ENCODE measurements at regions not wholly inside any gene's neighbourhood (a gene's known extent, or its start where the extent isn't known, plus 50 kb on each side); places are given as distances from the start of the nearest gene placed in this dataset.

GRCh38 chr1:38285807-38286530 lies 239.4 kb upstream of the POU3F1 start:
- H3K4me1 ChIP-seq (ENCODE audit: control insufficient read depth in 2 of 2, insufficient read depth in 2 of 2, low read length in 2 of 2) = no peaks in the 10 kb centered on the region
- DNase-seq = no peak
- no peak overlapping the region for H3K27ac ChIP-seq (ENCODE audit: low read depth, low read length)
- ChIA-PET CTCF (no interaction called here), POLR2A (no interaction called here)
- Mint-ChIP-seq H3K4me3 (no peak overlapping the region), H3K4me1 (no peaks in the 10 kb centered on the region), H3K36me3 (no peaks in the 10 kb centered on the region), H3K9me3 (peaks cover 0 to 2% (median 0%) of the 10 kb centered on the region in 11 donors), H3K27ac (no peak overlapping the region), H3K27me3 (peaks cover 17 to 42% (median 27%) of the 10 kb centered on the region in 5 donors)
- H3K36me3 ChIP-seq (ENCODE audit: control insufficient read depth in 2 of 3, insufficient read depth in 3 of 3, low read length in 3 of 3) = no peaks in the 10 kb centered on the region
- no peak overlapping the region for H3K4me3 ChIP-seq (ENCODE audit: low read length)
- no peak for ATAC-seq
- H3K27me3 ChIP-seq (ENCODE audit: control insufficient read depth in 2 of 2, insufficient read depth in 2 of 2, low read length in 2 of 2) = no peaks in the 10 kb centered on the region
- no peaks in the 10 kb centered on the region for H3K9me3 ChIP-seq (ENCODE audit: control insufficient read depth in 2 of 3, low read length in 3 of 3)
- intact Hi-C loops (cut with micrococcal nuclease) = no loop called here

DNA sequence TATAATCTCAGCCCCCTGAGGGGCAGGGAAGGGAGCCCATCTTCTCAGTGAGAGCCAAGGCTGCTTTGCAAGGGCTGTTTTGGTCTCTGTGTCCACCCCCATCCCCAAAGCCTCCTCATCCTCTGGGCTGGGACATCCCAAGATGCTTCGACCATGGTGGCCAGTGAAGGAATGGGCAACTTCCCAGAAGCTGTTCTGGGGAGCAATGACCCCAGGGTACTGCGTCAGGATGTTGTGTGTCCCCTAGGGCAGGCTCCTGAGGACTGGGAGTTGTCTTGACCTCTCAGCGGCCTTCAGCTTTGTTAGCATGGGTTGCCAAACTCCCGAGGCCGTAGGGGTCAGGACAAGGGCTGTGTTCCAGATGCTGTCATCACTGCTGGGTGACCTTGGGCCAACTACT lies 238.4 kb upstream of the POU3F1 start:
- ChIA-PET POLR2A (no interaction called here), CTCF (no interaction called here)
- H3K9me3 Mint-ChIP-seq = peaks cover 0 to 8% (median 2%) of the 10 kb centered on the region in 11 donors
- H3K4me1 Mint-ChIP-seq = no peaks in the 10 kb centered on the region
- Histone ChIP-seq H3K4me1 (ENCODE audit: control insufficient read depth in 2 of 2, insufficient read depth in 2 of 2, low read length in 2 of 2) (no peaks in the 10 kb centered on the region), H3K36me3 (ENCODE audit: control insufficient read depth in 2 of 3, insufficient read depth in 3 of 3, low read length in 3 of 3) (no peaks in the 10 kb centered on the region), H3K9me3 (ENCODE audit: control insufficient read depth in 2 of 3, low read length in 3 of 3) (no peaks in the 10 kb centered on the region), H3K4me3 (ENCODE audit: low read length) (no peak overlapping the region), H3K27ac (ENCODE audit: low read depth, low read length) (no peak overlapping the region), H3K27me3 (ENCODE audit: control insufficient read depth in 2 of 2, insufficient read depth in 2 of 2, low read length in 2 of 2) (no peaks in the 10 kb centered on the region)
- no peaks in the 10 kb centered on the region for H3K36me3 Mint-ChIP-seq
- no peak overlapping the region for H3K4me3 Mint-ChIP-seq
- ATAC-seq (no peak), DNase-seq (peak in 1 of 9 donors; percentile 6)
- intact Hi-C loops (cut with micrococcal nuclease) = no loop called here
- H3K27me3 Mint-ChIP-seq = peaks cover 10 to 51% (median 26%) of the 10 kb centered on the region in 5 donors
- H3K27ac Mint-ChIP-seq = no peak overlapping the region

DNA sequence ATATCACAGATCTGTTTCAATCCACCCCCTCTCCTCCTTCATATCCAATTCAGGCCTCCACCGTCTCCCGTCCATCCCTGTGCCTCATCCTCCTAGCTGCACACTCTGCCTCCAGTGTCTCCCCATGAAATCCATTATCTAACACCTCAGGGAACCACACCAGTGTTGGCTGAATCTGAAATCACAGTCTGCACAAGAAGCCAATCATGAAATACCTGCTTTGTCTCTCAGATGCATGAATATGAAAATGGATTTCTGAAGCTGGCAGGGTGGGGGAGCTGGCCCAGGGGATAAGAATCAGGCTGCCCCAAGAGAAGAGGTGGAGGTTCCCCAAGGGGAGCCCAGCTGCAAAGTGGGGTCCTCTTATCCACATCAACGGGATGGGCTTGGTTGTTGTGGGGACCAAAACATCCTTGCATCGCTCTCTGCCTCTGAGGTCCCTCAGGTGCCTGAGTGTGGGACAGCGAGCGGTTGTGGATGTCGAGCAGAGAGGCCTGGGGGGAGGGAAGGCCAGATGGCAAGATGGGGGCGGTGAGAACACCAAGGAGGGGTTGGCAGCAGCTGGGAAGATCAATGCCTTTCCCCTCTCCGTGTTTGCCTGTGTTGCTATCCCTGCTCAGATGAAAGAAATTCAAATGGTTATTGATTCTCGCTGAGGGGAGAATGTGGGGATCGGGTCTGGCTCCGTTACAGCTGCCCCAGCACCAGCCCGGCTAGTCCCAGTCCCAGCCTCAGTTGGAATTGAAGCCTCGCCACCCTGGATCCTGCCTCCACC lies 237.3 kb upstream of the POU3F1 start:
- no peak for ATAC-seq
- intact Hi-C loops (cut with micrococcal nuclease) = no loop called here
- H3K27ac Mint-ChIP-seq = no peak overlapping the region

GRCh38 chr1:38279148-38279547 lies 232.6 kb upstream of the POU3F1 start:
- H3K9me3 ChIP-seq (ENCODE audit: control insufficient read depth in 2 of 3, low read length in 3 of 3) = peaks cover 0 to 8% (median 0%) of the 10 kb centered on the region in 3 experiments
- H3K27me3 ChIP-seq (ENCODE audit: control insufficient read depth in 2 of 2, insufficient read depth in 2 of 2, low read length in 2 of 2) = no peaks in the 10 kb centered on the region
- no peak for ATAC-seq
- H3K27ac ChIP-seq (ENCODE audit: low read depth, low read length) = no peak overlapping the region
- POLR2A ChIA-PET = no interaction called here
- H3K4me1 ChIP-seq (ENCODE audit: control insufficient read depth in 2 of 2, insufficient read depth in 2 of 2, low read length in 2 of 2) = no peaks in the 10 kb centered on the region
- H3K36me3 ChIP-seq (ENCODE audit: control insufficient read depth in 2 of 3, insufficient read depth in 3 of 3, low read length in 3 of 3) = no peaks in the 10 kb centered on the region
- Mint-ChIP-seq H3K4me1 (no peaks in the 10 kb centered on the region), H3K36me3 (peaks cover 0 to 4% (median 0%) of the 10 kb centered on the region in 5 donors), H3K9me3 (peaks cover 5 to 36% (median 18%) of the 10 kb centered on the region in 11 donors), H3K27me3 (peaks cover 0 to 59% (median 43%) of the 10 kb centered on the region in 5 donors), H3K27ac (no peak overlapping the region), H3K4me3 (no peak overlapping the region)
- intact Hi-C loops (cut with micrococcal nuclease) = no loop called here
- no peak for DNase-seq
- H3K4me3 ChIP-seq (ENCODE audit: low read length) = no peak overlapping the region
- CTCF ChIA-PET = no interaction called here

More for the DNA sequence above, 237.3 kb upstream of the POU3F1 start:
- H3K4me1 ChIP-seq (ENCODE audit: control insufficient read depth in 2 of 2, insufficient read depth in 2 of 2, low read length in 2 of 2) = no peaks in the 10 kb centered on the region
- H3K4me3 Mint-ChIP-seq = no peak overlapping the region
- H3K27me3 Mint-ChIP-seq = peaks cover 3 to 58% (median 26%) of the 10 kb centered on the region in 5 donors
- H3K9me3 ChIP-seq (ENCODE audit: control insufficient read depth in 2 of 3, low read length in 3 of 3) = peaks cover 0 to 8% (median 0%) of the 10 kb centered on the region in 3 experiments
- H3K9me3 Mint-ChIP-seq = peaks cover 0 to 18% (median 11%) of the 10 kb centered on the region in 11 donors
- no peak overlapping the region for H3K4me3 ChIP-seq (ENCODE audit: low read length)
- no peaks in the 10 kb centered on the region for H3K36me3 ChIP-seq (ENCODE audit: control insufficient read depth in 2 of 3, insufficient read depth in 3 of 3, low read length in 3 of 3)
- no peaks in the 10 kb centered on the region for H3K4me1 Mint-ChIP-seq
- ChIA-PET POLR2A (no interaction called here), CTCF (no interaction called here)
- H3K27ac ChIP-seq (ENCODE audit: low read depth, low read length) = no peak overlapping the region
- no peaks in the 10 kb centered on the region for H3K27me3 ChIP-seq (ENCODE audit: control insufficient read depth in 2 of 2, insufficient read depth in 2 of 2, low read length in 2 of 2)
- H3K36me3 Mint-ChIP-seq = peaks cover 0 to 4% (median 0%) of the 10 kb centered on the region in 5 donors
- DNase-seq = peak in 1 of 9 donors; percentile 3

GRCh38 chr1:38277646-38278045 lies 231.1 kb upstream of the POU3F1 start:
- peaks cover 5 to 36% (median 18%) of the 10 kb centered on the region in 11 donors for H3K9me3 Mint-ChIP-seq
- no peaks in the 10 kb centered on the region for H3K27me3 ChIP-seq (ENCODE audit: control insufficient read depth in 2 of 2, insufficient read depth in 2 of 2, low read length in 2 of 2)
- no peak overlapping the region for H3K4me3 ChIP-seq (ENCODE audit: low read length)
- ChIA-PET CTCF (no interaction called here), POLR2A (no interaction called here)
- no peak overlapping the region for H3K4me3 Mint-ChIP-seq
- intact Hi-C loops (cut with micrococcal nuclease) = no loop called here
- H3K27ac ChIP-seq (ENCODE audit: low read depth, low read length) = no peak overlapping the region
- H3K36me3 ChIP-seq (ENCODE audit: control insufficient read depth in 2 of 3, insufficient read depth in 3 of 3, low read length in 3 of 3) = no peaks in the 10 kb centered on the region
- H3K27me3 Mint-ChIP-seq = peaks cover 4 to 59% (median 42%) of the 10 kb centered on the region in 5 donors
- no peak for DNase-seq
- H3K9me3 ChIP-seq (ENCODE audit: control insufficient read depth in 2 of 3, low read length in 3 of 3) = peaks cover 0 to 8% (median 0%) of the 10 kb centered on the region in 3 experiments
- no peaks in the 10 kb centered on the region for H3K4me1 ChIP-seq (ENCODE audit: control insufficient read depth in 2 of 2, insufficient read depth in 2 of 2, low read length in 2 of 2)
- no peaks in the 10 kb centered on the region for H3K4me1 Mint-ChIP-seq
- H3K27ac Mint-ChIP-seq = no peak overlapping the region
- H3K36me3 Mint-ChIP-seq = peaks cover 0 to 4% (median 0%) of the 10 kb centered on the region in 5 donors
- no peak for ATAC-seq

GRCh38 chr1:38275960-38276359 lies 229.4 kb upstream of the POU3F1 start:
- Mint-ChIP-seq H3K4me1 (no peaks in the 10 kb centered on the region), H3K9me3 (peaks cover 5 to 36% (median 18%) of the 10 kb centered on the region in 11 donors), H3K4me3 (no peak overlapping the region), H3K27ac (no peak overlapping the region), H3K27me3 (peaks cover 14 to 66% (median 48%) of the 10 kb centered on the region in 5 donors), H3K36me3 (peaks cover 0 to 4% (median 0%) of the 10 kb centered on the region in 5 donors)
- H3K27ac ChIP-seq (ENCODE audit: low read depth, low read length) = no peak overlapping the region
- peaks cover 0 to 8% (median 0%) of the 10 kb centered on the region in 3 experiments for H3K9me3 ChIP-seq (ENCODE audit: control insufficient read depth in 2 of 3, low read length in 3 of 3)
- H3K4me3 ChIP-seq (ENCODE audit: low read length) = no peak overlapping the region
- no peaks in the 10 kb centered on the region for H3K27me3 ChIP-seq (ENCODE audit: control insufficient read depth in 2 of 2, insufficient read depth in 2 of 2, low read length in 2 of 2)
- ATAC-seq (no peak), DNase-seq (no peak)
- intact Hi-C loops (cut with micrococcal nuclease) = no loop called here
- H3K4me1 ChIP-seq (ENCODE audit: control insufficient read depth in 2 of 2, insufficient read depth in 2 of 2, low read length in 2 of 2) = no peaks in the 10 kb centered on the region
- POLR2A ChIA-PET = no interaction called here
- no peaks in the 10 kb centered on the region for H3K36me3 ChIP-seq (ENCODE audit: control insufficient read depth in 2 of 3, insufficient read depth in 3 of 3, low read length in 3 of 3)
- CTCF ChIA-PET = no interaction called here
